ENCODE measurements at regions not wholly inside any gene's neighbourhood (a gene's known extent, or its start where the extent isn't known, plus 50 kb on each side); places are given as distances from the start of the nearest gene placed in this dataset.

DNA sequence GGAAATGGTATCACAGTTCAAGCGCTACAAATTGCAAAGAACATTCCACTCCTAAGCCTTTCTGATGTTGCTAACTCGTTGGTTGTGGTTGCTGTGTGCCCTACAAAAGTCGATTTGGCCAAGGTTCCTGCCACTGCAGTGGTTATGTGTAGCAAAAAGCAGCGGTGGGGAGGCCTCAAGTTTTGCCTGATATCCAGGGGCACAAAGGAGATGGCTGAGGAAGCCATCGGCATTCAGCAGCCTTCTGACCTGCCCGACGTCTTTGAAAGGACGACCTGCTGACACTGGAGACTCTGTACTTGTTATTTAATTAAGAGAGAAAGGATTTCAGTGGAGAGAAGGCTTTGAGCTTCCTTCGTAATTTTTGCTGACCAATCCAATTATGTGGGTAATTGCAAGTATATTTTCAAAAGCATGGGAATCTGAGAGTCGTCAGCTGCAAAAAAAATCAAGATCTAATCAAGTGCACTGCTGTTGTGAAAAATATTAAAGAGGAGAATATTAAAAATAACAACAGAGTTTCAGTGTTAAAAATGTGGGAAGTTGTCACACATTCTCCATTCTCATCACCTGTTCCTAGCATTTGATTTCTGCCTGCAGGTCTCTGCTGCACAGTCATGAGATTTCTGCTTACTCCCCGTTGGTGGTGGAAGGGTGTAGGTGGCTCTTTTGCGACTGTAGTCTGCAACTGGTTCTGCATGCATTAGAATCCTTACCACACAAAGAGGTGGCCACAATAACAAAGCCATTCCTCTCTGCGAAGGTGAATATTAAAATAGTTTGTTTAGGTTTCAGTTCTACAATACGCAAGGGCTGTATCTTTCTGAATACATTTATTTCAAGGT lies 319.2 kb downstream of the IRX2 start:
- no peak for TF ChIP-seq EZH2 (optimal IDR thresholded peaks at IDR 0.05; ENCODE audit: low read depth, low read length)
- TF ChIP-seq, protein P1, sequence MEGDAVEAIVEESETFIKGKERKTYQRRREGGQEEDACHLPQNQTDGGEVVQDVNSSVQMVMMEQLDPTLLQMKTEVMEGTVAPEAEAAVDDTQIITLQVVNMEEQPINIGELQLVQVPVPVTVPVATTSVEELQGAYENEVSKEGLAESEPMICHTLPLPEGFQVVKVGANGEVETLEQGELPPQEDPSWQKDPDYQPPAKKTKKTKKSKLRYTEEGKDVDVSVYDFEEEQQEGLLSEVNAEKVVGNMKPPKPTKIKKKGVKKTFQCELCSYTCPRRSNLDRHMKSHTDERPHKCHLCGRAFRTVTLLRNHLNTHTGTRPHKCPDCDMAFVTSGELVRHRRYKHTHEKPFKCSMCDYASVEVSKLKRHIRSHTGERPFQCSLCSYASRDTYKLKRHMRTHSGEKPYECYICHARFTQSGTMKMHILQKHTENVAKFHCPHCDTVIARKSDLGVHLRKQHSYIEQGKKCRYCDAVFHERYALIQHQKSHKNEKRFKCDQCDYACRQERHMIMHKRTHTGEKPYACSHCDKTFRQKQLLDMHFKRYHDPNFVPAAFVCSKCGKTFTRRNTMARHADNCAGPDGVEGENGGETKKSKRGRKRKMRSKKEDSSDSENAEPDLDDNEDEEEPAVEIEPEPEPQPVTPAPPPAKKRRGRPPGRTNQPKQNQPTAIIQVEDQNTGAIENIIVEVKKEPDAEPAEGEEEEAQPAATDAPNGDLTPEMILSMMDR (IDR thresholded peaks at IDR 0.05; ENCODE audit: low read length) = no peak
- TF ChIP-seq EZH2phosphoT487 (IDR thresholded peaks at IDR 0.05; ENCODE audit: low read length) = no peak
